T-cell (primary cell): ENCODE measurements at regions not wholly inside any gene's neighbourhood (a gene's known extent, or its start where the extent isn't known, plus 50 kb on each side); places are given as distances from the start of the nearest gene placed in this dataset.

ENCODE experiments used
- ATAC-seq, 4 experiments: fragments of 200-7000 bp in 3 of 4; fragments of 150-1000 bp in 1 of 4; cut with Tn5 transposase; replicated peaks in 1 of 4; 1 replicate in 3 of 4; 2 replicates in 1 of 4; pipeline ENCODE4 v1.10.0; 2021; ENCODE audit warnings: moderate library complexity in 3 of 4, mild to moderate bottlenecking in 2 of 4, moderate number of reproducible peaks in 1 of 4
- CTCF ChIA-PET, 2 donors: fragments of 300-600 bp; sonication (Branson Sonifier 250); formaldehyde crosslinking; loops; one replicate each; lab custom pipeline; 2022; ENCODE audit warnings: antibody characterized with exemption in 2 of 2; lab: Charles Lee
- POLR2A ChIA-PET, 2 donors: fragments of 300-600 bp; sonication (Branson Sonifier 250); formaldehyde crosslinking; loops; one replicate each; lab custom pipeline; 2022; ENCODE audit warnings: antibody characterized with exemption in 2 of 2; lab: Charles Lee
- DNase-seq, 35 experiments: peaks; one replicate each; pipeline versions ENCODE4 v3.0.0 to v3.0.0-alpha.2; 2013 to 2023
- H3K27ac ChIP-seq: one replicate; pipeline ENCODE4 v1.5.1; 2013; ENCODE audit warnings: low read length
- H3K27me3 ChIP-seq, 2 experiments: replicated peaks in 1 of 2; 1 replicate in 1 of 2; 2 replicates in 1 of 2; pipeline versions ENCODE4 v1.6.1 to v1.7.0; 2013; ENCODE audit warnings: low read length in 1 of 2, mixed read lengths in 1 of 2; ENCODE audit not compliant: control insufficient read depth in 2 of 2, insufficient read depth in 2 of 2; ENCODE audit errors: extremely low read depth in 1 of 2
- H3K36me3 ChIP-seq, 2 donors: 1 replicate in 1 of 2; 2 replicates in 1 of 2; pipeline versions ENCODE4 v1.6.1 to v1.7.0; 2013; ENCODE audit warnings: low read length in 1 of 2; ENCODE audit not compliant: control insufficient read depth in 2 of 2, insufficient read depth in 1 of 2; ENCODE audit errors: extremely low read depth in 1 of 2
- H3K4me1 ChIP-seq, 2 experiments: 1 replicate in 1 of 2; 2 replicates in 1 of 2; pipeline versions ENCODE4 v1.6.1 to v1.7.0; 2013; ENCODE audit warnings: low read length in 2 of 2, mixed read lengths in 1 of 2; ENCODE audit not compliant: insufficient read depth in 2 of 2, control insufficient read depth in 1 of 2; ENCODE audit errors: extremely low read depth in 1 of 2
- H3K4me3 ChIP-seq, 2 donors: 1 replicate in 1 of 2; 2 replicates in 1 of 2; pipeline versions ENCODE4 v1.5.1 to v1.7.0; 2013; ENCODE audit warnings: mild to moderate bottlenecking in 2 of 2, low read length in 1 of 2, moderate library complexity in 1 of 2; ENCODE audit not compliant: control insufficient read depth in 1 of 2; ENCODE audit errors: extremely low read depth in 1 of 2
- H3K9me3 ChIP-seq: 2 replicates; pipeline ENCODE4 v1.7.0; 2013
- H3K27ac Mint-ChIP-seq, 2 donors: one replicate each; pipeline ENCODE4 v1.8.0; 2020 to 2021; ENCODE audit warnings: mild to moderate bottlenecking in 2 of 2, mixed read lengths in 2 of 2
- H3K27me3 Mint-ChIP-seq, 2 donors: one replicate each; pipeline ENCODE4 v1.8.0; 2021 to 2022; ENCODE audit warnings: mixed read lengths in 2 of 2
- H3K36me3 Mint-ChIP-seq: one replicate; pipeline ENCODE4 v1.8.0; 2021; ENCODE audit warnings: mixed read lengths
- H3K4me1 Mint-ChIP-seq, 3 donors: one replicate each; pipeline ENCODE4 v1.8.0; 2020 to 2022; ENCODE audit warnings: mixed read lengths in 3 of 3, mild to moderate bottlenecking in 1 of 3
- H3K4me3 Mint-ChIP-seq, 3 donors: one replicate each; pipeline ENCODE4 v1.8.0; 2020 to 2022; ENCODE audit warnings: mild to moderate bottlenecking in 3 of 3, mixed read lengths in 3 of 3, moderate library complexity in 3 of 3
- H3K9me3 Mint-ChIP-seq, 3 donors: one replicate each; pipeline ENCODE4 v1.8.0; 2020 to 2022; ENCODE audit warnings: mixed read lengths in 3 of 3
- WGBS: methylation state at CpG from one replicate; pipeline ENCODE4 v1.1.5; 2013; ENCODE audit warnings: missing lambda C conversion rate; ENCODE audit not compliant: insufficient coverage; 5-methylcytosine and 5-hydroxymethylcytosine counted together

- WGBS = 59% methylated on average over 3 of the region's 3 CpGs
- ChIA-PET CTCF (no interaction called here), POLR2A (no interaction called here)
- no peak overlapping the region for H3K27ac Mint-ChIP-seq
- Histone ChIP-seq H3K36me3 (no peaks in the 10 kb centered on the region), H3K27ac (no peak overlapping the region), H3K9me3 (no peaks in the 10 kb centered on the region), H3K4me3 (no peak overlapping the region), H3K4me1 (no peaks in the 10 kb centered on the region), H3K27me3 (no peaks in the 10 kb centered on the region)
- no peak for ATAC-seq
- DNase-seq = no peak
- peaks cover 0 to 4% (median 0%) of the 10 kb centered on the region in 3 donors for H3K9me3 Mint-ChIP-seq
- H3K36me3 Mint-ChIP-seq = no peaks in the 10 kb centered on the region
- H3K4me1 Mint-ChIP-seq = no peaks in the 10 kb centered on the region
- H3K4me3 Mint-ChIP-seq = no peak overlapping the region
- H3K27me3 Mint-ChIP-seq = no peaks in the 10 kb centered on the region
Measured at GRCh38 chr5:38039826-38040225, 200.0 kb upstream of the GDNF start.

DNA sequence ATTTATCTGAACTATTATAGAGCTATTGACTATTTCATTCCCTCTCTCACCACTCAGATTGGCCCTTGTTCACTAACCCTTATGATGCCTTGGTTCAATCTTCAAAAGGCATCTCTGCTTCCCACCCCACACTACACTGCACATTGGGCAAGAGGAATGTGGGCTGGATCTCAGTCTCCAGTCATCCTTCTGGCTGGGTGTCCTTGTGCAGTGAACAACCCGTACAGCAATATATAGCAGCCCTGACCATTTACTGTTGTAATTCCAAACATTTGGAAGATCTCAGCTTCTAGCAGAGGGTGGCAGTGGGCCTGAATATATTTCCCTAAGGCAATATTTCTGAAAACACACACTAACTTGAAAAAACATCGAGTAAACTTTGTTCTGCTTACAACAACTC lies 199.2 kb upstream of the GDNF start:
- Mint-ChIP-seq H3K9me3 (peaks cover 0 to 4% (median 0%) of the 10 kb centered on the region in 3 donors), H3K36me3 (no peaks in the 10 kb centered on the region), H3K27ac (no peak overlapping the region), H3K4me1 (no peaks in the 10 kb centered on the region), H3K4me3 (no peak overlapping the region), H3K27me3 (no peaks in the 10 kb centered on the region)
- no peaks in the 10 kb centered on the region for H3K4me1 ChIP-seq
- no peaks in the 10 kb centered on the region for H3K9me3 ChIP-seq
- WGBS = 80% methylated on average over 1 of the region's 2 CpGs
- POLR2A ChIA-PET = no interaction called here
- no peaks in the 10 kb centered on the region for H3K36me3 ChIP-seq
- CTCF ChIA-PET = no interaction called here
- no peak for DNase-seq
- no peak for ATAC-seq
- H3K27me3 ChIP-seq = no peaks in the 10 kb centered on the region
- no peak overlapping the region for H3K27ac ChIP-seq
- H3K4me3 ChIP-seq = no peak overlapping the region

- ATAC-seq = no peak
- ChIA-PET POLR2A (no interaction called here), CTCF (no interaction called here)
- Histone ChIP-seq H3K27ac (no peak overlapping the region), H3K9me3 (no peaks in the 10 kb centered on the region), H3K27me3 (no peaks in the 10 kb centered on the region), H3K36me3 (no peaks in the 10 kb centered on the region), H3K4me3 (no peak overlapping the region), H3K4me1 (no peaks in the 10 kb centered on the region)
- Mint-ChIP-seq H3K36me3 (no peaks in the 10 kb centered on the region), H3K4me3 (no peak overlapping the region), H3K27me3 (no peaks in the 10 kb centered on the region), H3K27ac (no peak overlapping the region), H3K9me3 (peaks cover 0 to 9% (median 0%) of the 10 kb centered on the region in 3 donors), H3K4me1 (no peaks in the 10 kb centered on the region)
- no CpG with 5 or more reads among the region's 4 CpGs for WGBS
- DNase-seq = no peak
Measured at GRCh38 chr5:38036765-38037164, 196.9 kb upstream of the GDNF start.

DNA sequence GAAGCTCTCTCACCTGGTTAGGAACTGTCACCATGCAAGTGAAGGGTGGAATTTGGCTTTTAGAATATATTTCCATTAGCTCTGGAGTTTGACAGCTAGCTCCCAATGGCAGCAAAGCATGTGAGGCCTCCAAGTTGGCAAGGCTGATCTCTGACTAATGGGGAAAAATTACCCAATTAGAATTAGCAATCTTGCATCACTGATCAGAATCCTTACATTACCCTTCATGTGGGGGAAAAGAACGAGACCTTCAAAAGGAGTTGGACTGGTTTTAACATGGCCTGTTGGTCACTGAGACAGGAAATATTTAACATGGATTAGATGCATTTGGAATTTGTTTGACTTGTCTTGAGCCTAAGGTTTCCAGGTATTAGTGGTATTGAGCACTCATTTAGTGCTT lies 192.3 kb upstream of the GDNF start:
- ATAC-seq (no peak), DNase-seq (no peak)
- H3K4me3 Mint-ChIP-seq = no peak overlapping the region
- ChIA-PET CTCF (no interaction called here), POLR2A (no interaction called here)
- Histone ChIP-seq H3K4me1 (no peaks in the 10 kb centered on the region), H3K27me3 (no peaks in the 10 kb centered on the region), H3K27ac (no peak overlapping the region), H3K4me3 (no peak overlapping the region), H3K9me3 (no peaks in the 10 kb centered on the region), H3K36me3 (no peaks in the 10 kb centered on the region)
- no peaks in the 10 kb centered on the region for H3K4me1 Mint-ChIP-seq
- peaks cover 0 to 9% (median 0%) of the 10 kb centered on the region in 3 donors for H3K9me3 Mint-ChIP-seq
- WGBS = no CpG with 5 or more reads among the region's 1 CpG
- no peaks in the 10 kb centered on the region for H3K36me3 Mint-ChIP-seq
- H3K27me3 Mint-ChIP-seq = no peaks in the 10 kb centered on the region
- no peak overlapping the region for H3K27ac Mint-ChIP-seq

DNA sequence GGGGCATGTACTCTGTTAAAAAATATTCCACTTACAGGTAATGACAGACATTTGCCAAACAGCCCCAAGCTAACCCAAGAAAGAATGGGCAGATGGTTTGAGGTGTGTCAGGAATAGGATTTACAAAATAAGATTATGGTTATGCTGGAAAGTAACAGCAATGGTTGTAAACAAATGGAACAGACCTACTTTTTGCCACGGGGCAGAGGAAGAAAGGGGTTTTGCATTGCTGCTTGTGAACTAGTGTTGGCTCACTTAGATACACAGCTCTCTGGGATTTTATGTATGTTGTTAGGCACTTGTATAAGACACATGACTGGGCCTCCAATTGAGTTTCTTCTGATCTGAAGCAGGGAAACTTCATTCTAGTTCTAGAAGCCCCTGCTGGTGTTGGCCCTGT lies 191.5 kb upstream of the GDNF start:
- H3K4me1 ChIP-seq = no peaks in the 10 kb centered on the region
- no peaks in the 10 kb centered on the region for H3K36me3 ChIP-seq
- H3K27ac ChIP-seq = no peak overlapping the region
- DNase-seq (no peak), ATAC-seq (no peak)
- H3K9me3 Mint-ChIP-seq = peaks cover 0 to 9% (median 0%) of the 10 kb centered on the region in 3 donors
- H3K27ac Mint-ChIP-seq = no peak overlapping the region
- H3K27me3 ChIP-seq = no peaks in the 10 kb centered on the region
- no peaks in the 10 kb centered on the region for H3K27me3 Mint-ChIP-seq
- H3K9me3 ChIP-seq = no peaks in the 10 kb centered on the region
- H3K4me3 ChIP-seq = no peak overlapping the region
- H3K36me3 Mint-ChIP-seq = no peaks in the 10 kb centered on the region
- WGBS = 89% methylated on average over 1 of the region's 1 CpG
- H3K4me3 Mint-ChIP-seq = no peak overlapping the region
- CTCF ChIA-PET = no interaction called here
- POLR2A ChIA-PET = no interaction called here
- H3K4me1 Mint-ChIP-seq = no peaks in the 10 kb centered on the region

DNA sequence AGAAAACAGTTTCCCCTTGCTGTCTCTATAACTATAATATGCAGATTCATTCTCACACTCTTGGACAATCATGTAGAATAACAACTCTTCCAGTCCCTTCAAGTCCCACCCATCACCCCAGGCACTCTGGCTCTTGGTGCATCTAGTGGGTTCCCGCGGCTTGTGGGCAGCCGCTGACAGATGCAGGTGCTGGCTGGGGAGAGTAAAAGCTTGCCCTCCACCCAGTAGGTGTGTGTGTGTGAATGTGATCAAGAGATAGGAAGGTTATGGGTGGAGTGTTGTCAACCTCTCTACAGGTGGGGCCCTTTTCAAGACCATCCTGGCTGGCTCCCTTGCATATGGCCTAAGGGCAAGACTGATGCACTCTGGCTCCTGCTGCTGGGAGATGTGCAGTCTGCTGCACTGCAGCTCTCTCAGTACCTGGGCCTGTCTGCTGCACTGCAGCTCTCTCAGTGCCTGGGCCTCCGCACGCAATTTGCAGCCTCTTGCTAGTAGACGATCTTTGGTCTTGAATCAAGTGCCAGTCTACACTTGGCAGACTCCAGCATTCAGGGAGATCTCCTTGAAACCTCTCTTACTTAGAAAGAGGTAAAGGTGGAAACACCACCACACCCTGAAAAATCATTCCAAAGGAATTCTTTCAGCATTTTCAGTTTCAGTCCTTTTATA lies 189.7 kb upstream of the GDNF start:
- Mint-ChIP-seq H3K27ac (no peak overlapping the region), H3K36me3 (no peaks in the 10 kb centered on the region), H3K9me3 (peaks cover 0 to 5% (median 0%) of the 10 kb centered on the region in 3 donors), H3K4me1 (no peaks in the 10 kb centered on the region), H3K27me3 (peaks cover 0 to 2% of the 10 kb centered on the region in 2 donors), H3K4me3 (no peak overlapping the region)
- Histone ChIP-seq H3K4me1 (no peaks in the 10 kb centered on the region), H3K36me3 (no peaks in the 10 kb centered on the region), H3K4me3 (no peak overlapping the region), H3K27me3 (no peaks in the 10 kb centered on the region), H3K27ac (no peak overlapping the region), H3K9me3 (no peaks in the 10 kb centered on the region)
- ChIA-PET CTCF (no interaction called here), POLR2A (no interaction called here)
- 90% methylated on average over 3 of the region's 6 CpGs for WGBS
- no peak for DNase-seq
- no peak for ATAC-seq

GRCh38 chr5:38023799-38024198 lies 184.0 kb upstream of the GDNF start:
- POLR2A ChIA-PET = no interaction called here
- Mint-ChIP-seq H3K4me3 (no peak overlapping the region), H3K4me1 (no peaks in the 10 kb centered on the region)

More at GRCh38 chr5:38023799-38024198, 184.0 kb upstream of the GDNF start:
- peaks cover 2 to 11% of the 10 kb centered on the region in 2 donors for H3K27me3 Mint-ChIP-seq
- no peaks in the 10 kb centered on the region for H3K36me3 Mint-ChIP-seq
- H3K4me1 ChIP-seq = no peaks in the 10 kb centered on the region
- no peaks in the 10 kb centered on the region for H3K9me3 ChIP-seq
- CTCF ChIA-PET = no interaction called here
- no CpG with 5 or more reads among the region's 4 CpGs for WGBS
- no peak overlapping the region for H3K27ac ChIP-seq
- H3K9me3 Mint-ChIP-seq = peaks cover 0 to 4% (median 0%) of the 10 kb centered on the region in 3 donors
- H3K36me3 ChIP-seq = no peaks in the 10 kb centered on the region
- ATAC-seq = no peak
- no peak overlapping the region for H3K4me3 ChIP-seq
- H3K27ac Mint-ChIP-seq = no peak overlapping the region
- DNase-seq = no peak
- H3K27me3 ChIP-seq = no peaks in the 10 kb centered on the region
